DND-41 (cell line): ENCODE measurements at regions not wholly inside any gene's neighbourhood (a gene's known extent, or its start where the extent isn't known, plus 50 kb on each side); places are given as distances from the start of the nearest gene placed in this dataset.

ENCODE experiments used
- EZH2 ChIP-seq: IDR thresholded peaks from 3 replicates; pipeline ENCODE4 v1.6.1; 2012; ENCODE audit warnings: borderline replicate concordance, low read depth, mild to moderate bottlenecking, moderate library complexity, low read length, inconsistent platforms; ENCODE audit not compliant: severe bottlenecking
- TF ChIP-seq, protein P1 (sequence below): IDR thresholded peaks from 2 replicates; pipeline ENCODE4 v1.5.1; 2012; ENCODE audit warnings: borderline replicate concordance, low read length, moderate library complexity, mild to moderate bottlenecking; ENCODE audit not compliant: poor library complexity, severe bottlenecking; ENCODE audit errors: extremely low read depth

GRCh38 chr9:126085170-126085569 lies 241.5 kb upstream of the MVB12B start:
- TF ChIP-seq, protein P1, sequence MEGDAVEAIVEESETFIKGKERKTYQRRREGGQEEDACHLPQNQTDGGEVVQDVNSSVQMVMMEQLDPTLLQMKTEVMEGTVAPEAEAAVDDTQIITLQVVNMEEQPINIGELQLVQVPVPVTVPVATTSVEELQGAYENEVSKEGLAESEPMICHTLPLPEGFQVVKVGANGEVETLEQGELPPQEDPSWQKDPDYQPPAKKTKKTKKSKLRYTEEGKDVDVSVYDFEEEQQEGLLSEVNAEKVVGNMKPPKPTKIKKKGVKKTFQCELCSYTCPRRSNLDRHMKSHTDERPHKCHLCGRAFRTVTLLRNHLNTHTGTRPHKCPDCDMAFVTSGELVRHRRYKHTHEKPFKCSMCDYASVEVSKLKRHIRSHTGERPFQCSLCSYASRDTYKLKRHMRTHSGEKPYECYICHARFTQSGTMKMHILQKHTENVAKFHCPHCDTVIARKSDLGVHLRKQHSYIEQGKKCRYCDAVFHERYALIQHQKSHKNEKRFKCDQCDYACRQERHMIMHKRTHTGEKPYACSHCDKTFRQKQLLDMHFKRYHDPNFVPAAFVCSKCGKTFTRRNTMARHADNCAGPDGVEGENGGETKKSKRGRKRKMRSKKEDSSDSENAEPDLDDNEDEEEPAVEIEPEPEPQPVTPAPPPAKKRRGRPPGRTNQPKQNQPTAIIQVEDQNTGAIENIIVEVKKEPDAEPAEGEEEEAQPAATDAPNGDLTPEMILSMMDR = no peak
- TF ChIP-seq EZH2 = no peak
